K562 (cell line): ENCODE measurements at regions not wholly inside any gene's neighbourhood (a gene's known extent, or its start where the extent isn't known, plus 50 kb on each side); places are given as distances from the start of the nearest gene placed in this dataset.

Experiments
- DNMT1 ChIP-seq: fragments of 450-650 bp; IDR thresholded peaks from 2 replicates; pipeline ENCODE4 v1.6.1; 2016; ENCODE audit warnings: antibody characterized with exemption, mild to moderate bottlenecking
- NR3C1 ChIP-seq: sonication (generic); formaldehyde crosslinking; IDR thresholded peaks from 2 replicates; pipeline ENCODE4 v1.8.1; 2022; ENCODE audit warnings: missing genetic modification reagents
- NRF1 ChIP-seq, 2 experiments: fragments of 450-650 bp; IDR thresholded peaks in 1 of 2; conservative IDR thresholded peaks in 1 of 2; 2 replicates each; pipeline ENCODE4 v1.6.1; 2014; ENCODE audit warnings: mild to moderate bottlenecking in 2 of 2
- POLR2A ChIP-seq: fragments of 450-650 bp; conservative IDR thresholded peaks from 2 replicates; pipeline ENCODE4 v1.6.1; 2016
- YY1 ChIP-seq, 3 experiments: IDR thresholded peaks; 2 replicates each; pipeline ENCODE4 v1.6.1; 2011; ENCODE audit warnings: low read length in 2 of 3, mild to moderate bottlenecking in 2 of 3, moderate library complexity in 2 of 3, borderline replicate concordance in 1 of 3, control low read depth in 1 of 3, low read depth in 1 of 3; ENCODE audit not compliant: insufficient read depth in 3 of 3, insufficient replicate concordance in 2 of 3, control insufficient read depth in 1 of 3, insufficient read length in 1 of 3; ENCODE audit errors: extremely low read depth in 1 of 3
- ZNF384 ChIP-seq: IDR thresholded peaks from 2 replicates; pipeline ENCODE4 v1.6.1; 2012; ENCODE audit warnings: low read depth, low read length, improper control_type of control experiment
- TF ChIP-seq, protein P1 (sequence below): fragments of 450-650 bp; conservative IDR thresholded peaks from 2 replicates; pipeline ENCODE4 v1.6.1; 2016; ENCODE audit warnings: missing genetic modification characterization, low read depth, mild to moderate bottlenecking, missing compliant biosample characterization, moderate library complexity
- TF ChIP-seq, protein P2 (sequence below), 2 experiments: fragments of 450-650 bp; formaldehyde crosslinking in 1 of 2; IDR thresholded peaks; 2 replicates each; pipeline versions ENCODE4 v1.4.0 to v1.6.1; 2014 to 2020; ENCODE audit warnings: mild to moderate bottlenecking in 2 of 2, borderline replicate concordance in 1 of 2, low read depth in 1 of 2
- TF ChIP-seq, protein P3 (sequence below): sonication (generic); formaldehyde crosslinking; IDR thresholded peaks from 2 replicates; pipeline ENCODE4 v1.8.0; 2022; ENCODE audit warnings: mild to moderate bottlenecking, low read depth, missing genetic modification reagents

DNA sequence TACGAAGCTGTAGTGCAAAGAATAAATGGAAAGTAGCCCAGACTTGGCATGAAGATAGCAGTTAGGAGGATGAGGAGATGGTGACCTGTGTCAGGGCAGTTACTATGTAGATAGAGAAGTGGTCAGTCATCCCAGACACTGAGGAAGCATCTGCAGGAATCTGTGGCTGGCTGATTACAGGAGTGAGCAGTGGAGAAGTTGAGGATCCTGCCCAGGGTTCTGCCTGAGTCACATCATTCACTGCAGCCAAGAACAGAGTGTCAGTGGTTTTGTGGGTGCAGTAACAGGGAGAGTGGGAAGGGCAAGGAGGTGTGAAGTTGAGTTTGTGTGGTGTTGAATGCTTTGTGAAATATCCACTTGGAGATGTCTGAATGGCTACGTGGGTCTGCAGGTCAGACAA lies 676.4 kb upstream of the NRP1 start:
- TF ChIP-seq ZNF384 (no peak), POLR2A (no peak), NRF1 (conservative IDR thresholded peaks at IDR 0.05 in 1 of 2, IDR thresholded peaks at IDR 0.05 in 1 of 2) (no peak), DNMT1 (no peak), YY1 (IDR thresholded peaks at IDR 0.05; ENCODE audit: borderline replicate concordance in 1 of 3, control insufficient read depth in 1 of 3, extremely low read depth in 1 of 3, insufficient read depth in 3 of 3, insufficient read length in 1 of 3, insufficient replicate concordance in 2 of 3, low read depth in 1 of 3, low read length in 2 of 3) (no peak), NR3C1 (CRISPR knock-in tag) (no peak)
- TF ChIP-seq, protein P1, sequence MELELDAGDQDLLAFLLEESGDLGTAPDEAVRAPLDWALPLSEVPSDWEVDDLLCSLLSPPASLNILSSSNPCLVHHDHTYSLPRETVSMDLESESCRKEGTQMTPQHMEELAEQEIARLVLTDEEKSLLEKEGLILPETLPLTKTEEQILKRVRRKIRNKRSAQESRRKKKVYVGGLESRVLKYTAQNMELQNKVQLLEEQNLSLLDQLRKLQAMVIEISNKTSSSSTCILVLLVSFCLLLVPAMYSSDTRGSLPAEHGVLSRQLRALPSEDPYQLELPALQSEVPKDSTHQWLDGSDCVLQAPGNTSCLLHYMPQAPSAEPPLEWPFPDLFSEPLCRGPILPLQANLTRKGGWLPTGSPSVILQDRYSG (tag): no peak
- TF ChIP-seq, protein P2, sequence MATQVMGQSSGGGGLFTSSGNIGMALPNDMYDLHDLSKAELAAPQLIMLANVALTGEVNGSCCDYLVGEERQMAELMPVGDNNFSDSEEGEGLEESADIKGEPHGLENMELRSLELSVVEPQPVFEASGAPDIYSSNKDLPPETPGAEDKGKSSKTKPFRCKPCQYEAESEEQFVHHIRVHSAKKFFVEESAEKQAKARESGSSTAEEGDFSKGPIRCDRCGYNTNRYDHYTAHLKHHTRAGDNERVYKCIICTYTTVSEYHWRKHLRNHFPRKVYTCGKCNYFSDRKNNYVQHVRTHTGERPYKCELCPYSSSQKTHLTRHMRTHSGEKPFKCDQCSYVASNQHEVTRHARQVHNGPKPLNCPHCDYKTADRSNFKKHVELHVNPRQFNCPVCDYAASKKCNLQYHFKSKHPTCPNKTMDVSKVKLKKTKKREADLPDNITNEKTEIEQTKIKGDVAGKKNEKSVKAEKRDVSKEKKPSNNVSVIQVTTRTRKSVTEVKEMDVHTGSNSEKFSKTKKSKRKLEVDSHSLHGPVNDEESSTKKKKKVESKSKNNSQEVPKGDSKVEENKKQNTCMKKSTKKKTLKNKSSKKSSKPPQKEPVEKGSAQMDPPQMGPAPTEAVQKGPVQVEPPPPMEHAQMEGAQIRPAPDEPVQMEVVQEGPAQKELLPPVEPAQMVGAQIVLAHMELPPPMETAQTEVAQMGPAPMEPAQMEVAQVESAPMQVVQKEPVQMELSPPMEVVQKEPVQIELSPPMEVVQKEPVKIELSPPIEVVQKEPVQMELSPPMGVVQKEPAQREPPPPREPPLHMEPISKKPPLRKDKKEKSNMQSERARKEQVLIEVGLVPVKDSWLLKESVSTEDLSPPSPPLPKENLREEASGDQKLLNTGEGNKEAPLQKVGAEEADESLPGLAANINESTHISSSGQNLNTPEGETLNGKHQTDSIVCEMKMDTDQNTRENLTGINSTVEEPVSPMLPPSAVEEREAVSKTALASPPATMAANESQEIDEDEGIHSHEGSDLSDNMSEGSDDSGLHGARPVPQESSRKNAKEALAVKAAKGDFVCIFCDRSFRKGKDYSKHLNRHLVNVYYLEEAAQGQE (IDR thresholded peaks at IDR 0.05; ENCODE audit: borderline replicate concordance): no peak
- TF ChIP-seq, protein P2 (CRISPR knock-in tag; IDR thresholded peaks at IDR 0.05; ENCODE audit: low read depth): no peak
- TF ChIP-seq, protein P3, sequence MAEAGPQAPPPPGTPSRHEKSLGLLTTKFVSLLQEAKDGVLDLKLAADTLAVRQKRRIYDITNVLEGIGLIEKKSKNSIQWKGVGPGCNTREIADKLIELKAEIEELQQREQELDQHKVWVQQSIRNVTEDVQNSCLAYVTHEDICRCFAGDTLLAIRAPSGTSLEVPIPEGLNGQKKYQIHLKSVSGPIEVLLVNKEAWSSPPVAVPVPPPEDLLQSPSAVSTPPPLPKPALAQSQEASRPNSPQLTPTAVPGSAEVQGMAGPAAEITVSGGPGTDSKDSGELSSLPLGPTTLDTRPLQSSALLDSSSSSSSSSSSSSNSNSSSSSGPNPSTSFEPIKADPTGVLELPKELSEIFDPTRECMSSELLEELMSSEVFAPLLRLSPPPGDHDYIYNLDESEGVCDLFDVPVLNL (CRISPR knock-in tag): no peak
